ENCODE measurements at regions not wholly inside any gene's neighbourhood (a gene's known extent, or its start where the extent isn't known, plus 50 kb on each side); places are given as distances from the start of the nearest gene placed in this dataset.

DNA sequence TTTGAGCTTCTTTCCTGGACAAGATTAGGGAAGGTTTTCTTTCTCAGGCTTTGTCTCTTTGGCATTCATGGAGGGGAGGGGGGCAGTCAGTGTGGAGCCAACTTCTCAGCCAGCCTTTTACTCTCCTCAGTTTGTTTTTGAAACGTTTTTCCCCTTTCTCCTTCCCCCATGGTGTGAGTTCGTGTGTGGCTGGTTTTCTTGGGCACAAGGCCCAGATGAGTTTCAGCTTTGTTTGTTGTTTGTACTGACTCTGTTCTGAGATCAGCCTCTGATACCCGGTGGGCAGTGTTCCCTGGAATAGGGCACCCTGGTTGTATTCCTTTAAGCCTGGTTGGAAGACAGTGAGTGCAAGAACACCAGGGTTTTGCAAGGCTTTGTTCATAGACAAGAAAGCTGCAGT lies 168.2 kb upstream of the RARB start:
- TF ChIP-seq EZH2phosphoT487 (IDR thresholded peaks at IDR 0.05; ENCODE audit: unreplicated experiment) (no peak), POLR2AphosphoS5 (IDR thresholded peaks at IDR 0.05; ENCODE audit: low read depth) (no peak), EZH2 (IDR thresholded peaks at IDR 0.05; ENCODE audit: low read depth, unreplicated experiment) (no peak)
- TF ChIP-seq, protein P1, sequence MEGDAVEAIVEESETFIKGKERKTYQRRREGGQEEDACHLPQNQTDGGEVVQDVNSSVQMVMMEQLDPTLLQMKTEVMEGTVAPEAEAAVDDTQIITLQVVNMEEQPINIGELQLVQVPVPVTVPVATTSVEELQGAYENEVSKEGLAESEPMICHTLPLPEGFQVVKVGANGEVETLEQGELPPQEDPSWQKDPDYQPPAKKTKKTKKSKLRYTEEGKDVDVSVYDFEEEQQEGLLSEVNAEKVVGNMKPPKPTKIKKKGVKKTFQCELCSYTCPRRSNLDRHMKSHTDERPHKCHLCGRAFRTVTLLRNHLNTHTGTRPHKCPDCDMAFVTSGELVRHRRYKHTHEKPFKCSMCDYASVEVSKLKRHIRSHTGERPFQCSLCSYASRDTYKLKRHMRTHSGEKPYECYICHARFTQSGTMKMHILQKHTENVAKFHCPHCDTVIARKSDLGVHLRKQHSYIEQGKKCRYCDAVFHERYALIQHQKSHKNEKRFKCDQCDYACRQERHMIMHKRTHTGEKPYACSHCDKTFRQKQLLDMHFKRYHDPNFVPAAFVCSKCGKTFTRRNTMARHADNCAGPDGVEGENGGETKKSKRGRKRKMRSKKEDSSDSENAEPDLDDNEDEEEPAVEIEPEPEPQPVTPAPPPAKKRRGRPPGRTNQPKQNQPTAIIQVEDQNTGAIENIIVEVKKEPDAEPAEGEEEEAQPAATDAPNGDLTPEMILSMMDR (conservative IDR thresholded peaks at IDR 0.05; ENCODE audit: low read depth in 2 of 2): no peak
